HG03558 (cell line): ENCODE measurements at regions not wholly inside any gene's neighbourhood (a gene's known extent, or its start where the extent isn't known, plus 50 kb on each side); places are given as distances from the start of the nearest gene placed in this dataset.
"Not testable (repeated sequence)": the region's sequence is repeated elsewhere in the genome, so short reads cannot be mapped to it uniquely, and the experiment has no call there.

ENCODE experiments used
- ATAC-seq: cut with Tn5 transposase; IDR thresholded peaks from one replicate; pipeline ENCODE4 v1.9.1; 2021; ENCODE audit warnings: moderate number of reproducible peaks; ENCODE audit not compliant: unreplicated experiment; ENCODE audit errors: extremely low read depth

- ATAC-seq: no peak
These were observed 70.1 kb upstream of the CASZ1 start for GRCh38 chr1:10866321-10867093.

GRCh38 chr1:10867138-10867721 lies 70.8 kb upstream of the CASZ1 start:
- ATAC-seq: no peak

GRCh38 chr1:10867914-10868598 lies 71.6 kb upstream of the CASZ1 start:
- no peak for ATAC-seq

GRCh38 chr1:10868599-10868965 lies 72.1 kb upstream of the CASZ1 start:
- no peak for ATAC-seq

GRCh38 chr1:10869933-10870332 lies 73.5 kb upstream of the CASZ1 start:
- no peak for ATAC-seq

GRCh38 chr1:10870493-10871096 lies 74.1 kb upstream of the CASZ1 start:
- no peak for ATAC-seq

- ATAC-seq: no peak
These were observed 76.7 kb upstream of the CASZ1 start for GRCh38 chr1:10873189-10873588.

- no peak for ATAC-seq
These were observed 77.9 kb upstream of the CASZ1 start for GRCh38 chr1:10874351-10874750.

GRCh38 chr1:10877894-10878293 lies 81.4 kb upstream of the CASZ1 start:
- ATAC-seq: no peak

- ATAC-seq: no peak
These were observed 82.0 kb upstream of the CASZ1 start for GRCh38 chr1:10878469-10878868.

GRCh38 chr1:10880063-10880462 lies 83.6 kb upstream of the CASZ1 start:
- no peak for ATAC-seq

GRCh38 chr1:10881046-10881445 lies 84.6 kb upstream of the CASZ1 start:
- no peak for ATAC-seq

- ATAC-seq: no peak
These were observed 85.6 kb upstream of the CASZ1 start for GRCh38 chr1:10882069-10882468.

GRCh38 chr1:10887032-10887431 lies 90.6 kb upstream of the CASZ1 start:
- ATAC-seq: not testable (repeated sequence)

- ATAC-seq: no peak
These were observed 91.8 kb upstream of the CASZ1 start for GRCh38 chr1:10888291-10888690.

- ATAC-seq: no peak
These were observed 92.6 kb upstream of the CASZ1 start for GRCh38 chr1:10888791-10889649.

GRCh38 chr1:10889650-10890353 lies 93.4 kb upstream of the CASZ1 start:
- no peak for ATAC-seq

- ATAC-seq: no peak
These were observed 94.1 kb upstream of the CASZ1 start for GRCh38 chr1:10890491-10891071.

- ATAC-seq: no peak
These were observed 94.6 kb upstream of the CASZ1 start for GRCh38 chr1:10891091-10891490.
